ENCODE measurements at regions not wholly inside any gene's neighbourhood (a gene's known extent, or its start where the extent isn't known, plus 50 kb on each side); places are given as distances from the start of the nearest gene placed in this dataset.

- Histone ChIP-seq H3K4me2 (peak overlapping the region; percentile 53), H2AFZ (peak overlapping the region; percentile 51), H3K4me3 (no peak overlapping the region), H4K20me1 (ENCODE audit: insufficient read depth, poor library complexity, severe bottlenecking) (no peaks in the 10 kb centered on the region), H3K9me3 (ENCODE audit: low read depth) (no peaks in the 10 kb centered on the region), H3K4me1 (ENCODE audit: insufficient read depth) (no peaks in the 10 kb centered on the region), H3K27ac (no peak overlapping the region), H3K79me2 (no peaks in the 10 kb centered on the region), H3K9me2 (replicated peaks; ENCODE audit: insufficient read depth) (no peaks in the 10 kb centered on the region), H3K27me3 (no peaks in the 10 kb centered on the region), H3K36me3 (replicated peaks; ENCODE audit: insufficient read depth, low read depth) (no peaks in the 10 kb centered on the region)
- TF ChIP-seq EZH2 (IDR thresholded peaks at IDR 0.05; ENCODE audit: borderline replicate concordance) (no peak), EZH2phosphoT487 (IDR thresholded peaks at IDR 0.05; ENCODE audit: low read depth, severe bottlenecking, unreplicated experiment) (no peak), CTCF (IDR thresholded peaks at IDR 0.05; ENCODE audit: poor library complexity) (peak; percentile 6)
- no peak for DNase-seq (ENCODE audit: low spot score)
- 60% methylated on average over 6 of the region's 6 CpGs for WGBS (ENCODE audit: low lambda C conversion rate, missing lambda C conversion rate)
Measured at GRCh38 chr13:63636316-63636993, 2220.8 kb upstream of the PCDH20 start.

- no peak overlapping the region for H3K27ac ChIP-seq
- no peaks in the 10 kb centered on the region for H3K4me1 ChIP-seq (ENCODE audit: insufficient read depth)
- 73% methylated on average over 3 of the region's 3 CpGs for WGBS (ENCODE audit: low lambda C conversion rate, missing lambda C conversion rate)
- no peak overlapping the region for H3K4me2 ChIP-seq
- no peak overlapping the region for H3K4me3 ChIP-seq
- no peaks in the 10 kb centered on the region for H3K36me3 ChIP-seq (replicated peaks; ENCODE audit: insufficient read depth, low read depth)
- H3K9me2 ChIP-seq (replicated peaks; ENCODE audit: insufficient read depth): no peaks in the 10 kb centered on the region
- H3K79me2 ChIP-seq: no peaks in the 10 kb centered on the region
- H2AFZ ChIP-seq: no peak overlapping the region
- DNase-seq (ENCODE audit: low spot score): no peak
- H3K9me3 ChIP-seq (ENCODE audit: low read depth): no peaks in the 10 kb centered on the region
- no peak for TF ChIP-seq EZH2 (IDR thresholded peaks at IDR 0.05; ENCODE audit: borderline replicate concordance)
- TF ChIP-seq EZH2phosphoT487 (IDR thresholded peaks at IDR 0.05; ENCODE audit: low read depth, severe bottlenecking, unreplicated experiment): no peak
- no peak for TF ChIP-seq CTCF (IDR thresholded peaks at IDR 0.05; ENCODE audit: poor library complexity)
- H4K20me1 ChIP-seq (ENCODE audit: insufficient read depth, poor library complexity, severe bottlenecking): no peaks in the 10 kb centered on the region
- no peaks in the 10 kb centered on the region for H3K27me3 ChIP-seq
Measured at GRCh38 chr13:63632321-63632720, 2216.7 kb upstream of the PCDH20 start.

- Histone ChIP-seq H3K9me3 (ENCODE audit: low read depth) (no peaks in the 10 kb centered on the region), H3K4me3 (no peak overlapping the region), H3K79me2 (no peaks in the 10 kb centered on the region), H2AFZ (no peak overlapping the region), H3K4me1 (ENCODE audit: insufficient read depth) (no peaks in the 10 kb centered on the region), H3K9me2 (replicated peaks; ENCODE audit: insufficient read depth) (no peaks in the 10 kb centered on the region), H3K27me3 (no peaks in the 10 kb centered on the region), H3K27ac (no peak overlapping the region), H3K36me3 (replicated peaks; ENCODE audit: insufficient read depth, low read depth) (no peaks in the 10 kb centered on the region), H4K20me1 (ENCODE audit: insufficient read depth, poor library complexity, severe bottlenecking) (no peaks in the 10 kb centered on the region), H3K4me2 (no peak overlapping the region)
- DNase-seq (ENCODE audit: low spot score): no peak
- WGBS (ENCODE audit: low lambda C conversion rate, missing lambda C conversion rate): 92% methylated on average over 3 of the region's 3 CpGs
- no peak for TF ChIP-seq EZH2 (IDR thresholded peaks at IDR 0.05; ENCODE audit: borderline replicate concordance)
- no peak for TF ChIP-seq EZH2phosphoT487 (IDR thresholded peaks at IDR 0.05; ENCODE audit: low read depth, severe bottlenecking, unreplicated experiment)
- TF ChIP-seq CTCF (IDR thresholded peaks at IDR 0.05; ENCODE audit: poor library complexity): no peak
Measured at GRCh38 chr13:63631006-63631405, 2215.4 kb upstream of the PCDH20 start.

All from hepatocyte (in vitro differentiated cells).